Mammary epithelial cell (primary cell): ENCODE measurements at regions not wholly inside any gene's neighbourhood (a gene's known extent, or its start where the extent isn't known, plus 50 kb on each side); places are given as distances from the start of the nearest gene placed in this dataset.

Experiments used
- EZH2 ChIP-seq: IDR thresholded peaks from 2 replicates; pipeline ENCODE4 v1.6.1; 2012; ENCODE audit warnings: low read length, inconsistent platforms, borderline replicate concordance
- TF ChIP-seq, protein P1 (sequence below), 2 donors: IDR thresholded peaks in 1 of 2; conservative IDR thresholded peaks in 1 of 2; 2 replicates each; pipeline ENCODE4 v1.5.1; 2011 to 2012; ENCODE audit warnings: inconsistent platforms in 2 of 2, low read length in 2 of 2, mild to moderate bottlenecking in 2 of 2, control low read depth in 1 of 2, low read depth in 1 of 2; ENCODE audit not compliant: insufficient read depth in 1 of 2; ENCODE audit errors: extremely low read depth in 1 of 2

- TF ChIP-seq, protein P1, sequence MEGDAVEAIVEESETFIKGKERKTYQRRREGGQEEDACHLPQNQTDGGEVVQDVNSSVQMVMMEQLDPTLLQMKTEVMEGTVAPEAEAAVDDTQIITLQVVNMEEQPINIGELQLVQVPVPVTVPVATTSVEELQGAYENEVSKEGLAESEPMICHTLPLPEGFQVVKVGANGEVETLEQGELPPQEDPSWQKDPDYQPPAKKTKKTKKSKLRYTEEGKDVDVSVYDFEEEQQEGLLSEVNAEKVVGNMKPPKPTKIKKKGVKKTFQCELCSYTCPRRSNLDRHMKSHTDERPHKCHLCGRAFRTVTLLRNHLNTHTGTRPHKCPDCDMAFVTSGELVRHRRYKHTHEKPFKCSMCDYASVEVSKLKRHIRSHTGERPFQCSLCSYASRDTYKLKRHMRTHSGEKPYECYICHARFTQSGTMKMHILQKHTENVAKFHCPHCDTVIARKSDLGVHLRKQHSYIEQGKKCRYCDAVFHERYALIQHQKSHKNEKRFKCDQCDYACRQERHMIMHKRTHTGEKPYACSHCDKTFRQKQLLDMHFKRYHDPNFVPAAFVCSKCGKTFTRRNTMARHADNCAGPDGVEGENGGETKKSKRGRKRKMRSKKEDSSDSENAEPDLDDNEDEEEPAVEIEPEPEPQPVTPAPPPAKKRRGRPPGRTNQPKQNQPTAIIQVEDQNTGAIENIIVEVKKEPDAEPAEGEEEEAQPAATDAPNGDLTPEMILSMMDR (conservative IDR thresholded peaks at IDR 0.05 in 1 of 2, IDR thresholded peaks at IDR 0.05 in 1 of 2; ENCODE audit: extremely low read depth in 1 of 2, insufficient read depth in 1 of 2, low read depth in 1 of 2, low read length in 2 of 2), result peak; percentile 52 to 53
- TF ChIP-seq EZH2, result no peak
Measured at GRCh38 chr7:132656846-132657776, 80.8 kb upstream of the PLXNA4 start.
